CD4-positive, alpha-beta memory T cell (primary cell): ENCODE measurements at regions not wholly inside any gene's neighbourhood (a gene's known extent, or its start where the extent isn't known, plus 50 kb on each side); places are given as distances from the start of the nearest gene placed in this dataset.

ENCODE experiments used
- CTCF ChIA-PET: fragments of 350-600 bp; sonication (Branson Sonifier 250); formaldehyde crosslinking; loops from one replicate; lab custom pipeline; 2021; ENCODE audit warnings: inconsistent platforms; ENCODE audit not compliant: partially characterized antibody; lab: Charles Lee
- POLR2A ChIA-PET: fragments of 350-600 bp; sonication (Branson Sonifier 250); formaldehyde crosslinking; loops from one replicate; lab custom pipeline; 2021; ENCODE audit not compliant: partially characterized antibody; lab: Charles Lee
- DNase-seq, 5 donors: peaks; one replicate each; pipeline versions ENCODE4 v3.0.0 to v3.0.0-alpha.2; 2020 to 2022; ENCODE audit warnings: mixed read lengths in 1 of 5
- H3K27ac ChIP-seq: one replicate; pipeline ENCODE4 v1.7.0; 2013; ENCODE audit warnings: low read depth, low read length
- H3K27me3 ChIP-seq: 2 replicates; pipeline ENCODE4 v1.7.0; 2013; ENCODE audit warnings: mild to moderate bottlenecking, low read length, moderate library complexity; ENCODE audit not compliant: insufficient read depth
- H3K36me3 ChIP-seq: 2 replicates; pipeline ENCODE4 v1.7.0; 2013; ENCODE audit warnings: mild to moderate bottlenecking, low read length, moderate library complexity; ENCODE audit not compliant: insufficient read depth
- H3K4me1 ChIP-seq: 2 replicates; pipeline ENCODE4 v1.7.0; 2013; ENCODE audit warnings: mild to moderate bottlenecking, low read length, moderate library complexity; ENCODE audit not compliant: insufficient read depth
- H3K4me3 ChIP-seq, 2 donors: one replicate each; pipeline ENCODE4 v1.7.0; 2013; ENCODE audit warnings: low read length in 2 of 2, mild to moderate bottlenecking in 1 of 2
- H3K9me3 ChIP-seq, 2 donors: one replicate each; pipeline ENCODE4 v1.7.0; 2013; ENCODE audit warnings: low read length in 2 of 2, control low read depth in 1 of 2; ENCODE audit not compliant: control insufficient read depth in 1 of 2
- H3K27ac Mint-ChIP-seq, 7 donors: one replicate each; pipeline ENCODE4 v1.8.0; 2020 to 2021; ENCODE audit warnings: mixed read lengths in 7 of 7, mild to moderate bottlenecking in 6 of 7, inconsistent platforms in 3 of 7, moderate library complexity in 3 of 7
- H3K27me3 Mint-ChIP-seq, 2 donors: one replicate each; pipeline ENCODE4 v1.8.0; 2020 to 2021; ENCODE audit warnings: mixed read lengths in 2 of 2
- H3K36me3 Mint-ChIP-seq, 2 donors: one replicate each; pipeline ENCODE4 v1.8.0; 2020 to 2021; ENCODE audit warnings: mixed read lengths in 2 of 2, inconsistent platforms in 1 of 2, mild to moderate bottlenecking in 1 of 2
- H3K4me1 Mint-ChIP-seq, 4 donors: one replicate each; pipeline ENCODE4 v1.8.0; 2020 to 2021; ENCODE audit warnings: mixed read lengths in 4 of 4, mild to moderate bottlenecking in 1 of 4
- H3K4me3 Mint-ChIP-seq, 8 donors: one replicate each; pipeline ENCODE4 v1.8.0; 2020 to 2021; ENCODE audit warnings: mixed read lengths in 8 of 8, mild to moderate bottlenecking in 7 of 8, moderate library complexity in 6 of 8, inconsistent platforms in 3 of 8
- H3K9me3 Mint-ChIP-seq, 8 donors: one replicate each; pipeline ENCODE4 v1.8.0; 2020 to 2021; ENCODE audit warnings: mixed read lengths in 8 of 8, mild to moderate bottlenecking in 5 of 8, inconsistent platforms in 3 of 8, moderate library complexity in 1 of 8
- intact Hi-C: fragments of 100-400 bp; cut with micrococcal nuclease; formaldehyde crosslinking; loops from one replicate; pipeline ENCODE4 v1.15.1; 2023

- Mint-ChIP-seq H3K27ac (no peak overlapping the region), H3K4me1 (no peaks in the 10 kb centered on the region), H3K36me3 (no peaks in the 10 kb centered on the region), H3K27me3 (peaks cover 1 to 4% of the 10 kb centered on the region in 2 donors), H3K9me3 (peaks cover 0 to 2% (median 0%) of the 10 kb centered on the region in 8 donors), H3K4me3 (no peak overlapping the region)
- H3K4me1 ChIP-seq = no peaks in the 10 kb centered on the region
- H3K27ac ChIP-seq = no peak overlapping the region
- intact Hi-C loops = no loop called here
- CTCF ChIA-PET = no interaction called here
- POLR2A ChIA-PET = no interaction called here
- no peaks in the 10 kb centered on the region for H3K36me3 ChIP-seq
- no peaks in the 10 kb centered on the region for H3K9me3 ChIP-seq
- H3K27me3 ChIP-seq = no peaks in the 10 kb centered on the region
- no peak overlapping the region for H3K4me3 ChIP-seq
- no peak for DNase-seq
Measured at GRCh38 chr2:133985563-133985962, 268.3 kb upstream of the MGAT5 start.

DNA sequence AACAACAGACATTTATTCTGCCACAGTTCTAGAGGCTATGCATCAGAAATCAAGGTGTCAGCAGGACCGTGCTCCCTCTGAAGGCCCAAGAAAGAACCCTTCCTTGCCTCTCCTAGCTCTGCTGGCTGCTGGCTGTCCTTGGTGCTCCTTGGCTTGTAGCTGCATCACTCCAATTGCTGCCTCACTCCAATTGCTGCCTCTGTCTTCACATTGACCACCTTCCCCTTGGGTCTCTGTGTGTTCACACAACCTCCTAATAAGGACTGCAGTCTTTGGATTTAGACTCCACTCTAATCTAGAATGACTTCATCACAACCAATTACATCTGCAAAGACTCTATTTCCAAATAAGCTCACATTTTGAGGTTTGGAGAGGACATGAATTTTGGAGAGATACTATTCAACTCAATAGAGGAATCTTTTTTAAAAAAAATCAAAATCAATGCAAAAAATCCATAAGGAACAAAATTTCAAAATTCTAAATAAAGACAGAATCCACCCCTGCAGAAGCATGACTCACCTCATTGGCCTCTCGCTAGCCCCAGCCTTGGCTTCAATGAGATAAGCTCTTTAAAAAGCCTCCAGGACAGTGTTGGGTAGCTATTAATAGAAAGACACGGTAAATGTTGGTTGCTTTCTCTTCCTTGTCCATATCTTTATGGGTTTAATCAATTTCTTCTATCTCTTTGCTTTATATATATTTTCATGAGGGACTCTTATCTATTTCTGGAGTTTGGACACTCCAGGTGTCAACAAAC is 267.6 kb upstream of the MGAT5 start:
- H3K4me1 Mint-ChIP-seq = no peaks in the 10 kb centered on the region
- no peak overlapping the region for H3K4me3 ChIP-seq
- H3K27me3 Mint-ChIP-seq = peaks cover 1 to 4% of the 10 kb centered on the region in 2 donors

DNA sequence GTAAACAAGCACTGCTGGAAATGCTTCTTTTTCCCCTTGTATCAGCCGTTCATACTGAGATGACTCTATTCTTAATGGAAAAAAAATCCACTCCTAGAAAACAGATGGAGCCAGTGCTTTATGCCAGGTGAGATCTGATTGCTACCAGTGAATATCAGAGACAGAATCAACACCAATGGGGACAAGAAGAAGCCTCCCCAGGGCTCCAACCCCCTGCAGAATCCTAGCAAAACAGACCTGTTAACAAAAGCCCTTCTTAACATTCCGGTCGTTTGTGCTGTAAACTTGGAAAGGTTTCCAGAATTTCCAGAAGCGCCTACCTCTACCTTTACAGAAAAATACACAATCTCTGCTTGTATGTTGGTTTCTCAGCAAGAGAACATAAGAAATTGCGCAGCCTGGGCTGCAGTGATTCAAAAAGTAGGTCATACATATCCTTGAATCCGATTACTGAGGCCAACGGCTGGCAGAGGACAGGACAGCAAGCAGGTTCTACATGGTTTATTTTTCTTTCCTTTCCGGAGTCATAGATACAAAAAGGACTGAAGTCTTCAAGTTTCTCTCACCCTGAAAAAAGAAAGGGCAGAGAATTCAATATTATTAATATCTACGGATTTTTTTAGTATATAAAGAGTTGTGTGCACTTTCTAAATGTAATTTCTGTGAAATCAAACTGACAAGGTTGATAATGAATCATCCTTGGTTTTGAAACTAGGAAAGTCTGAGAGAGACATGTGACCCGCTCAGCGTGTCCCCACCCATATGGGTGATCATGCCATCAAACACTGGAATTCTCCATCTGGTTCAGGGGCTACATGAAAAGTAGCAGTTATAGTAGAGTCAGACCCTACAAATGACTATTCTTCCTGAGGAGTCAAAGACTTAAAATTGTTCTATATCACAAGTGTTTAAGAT is 266.7 kb upstream of the MGAT5 start:
- DNase-seq = no peak
- Mint-ChIP-seq H3K4me3 (no peak overlapping the region), H3K4me1 (no peaks in the 10 kb centered on the region), H3K27me3 (peaks cover 4 to 8% of the 10 kb centered on the region in 2 donors), H3K9me3 (peaks cover 0 to 2% (median 0%) of the 10 kb centered on the region in 8 donors), H3K36me3 (no peaks in the 10 kb centered on the region), H3K27ac (no peak overlapping the region)
- Histone ChIP-seq H3K4me1 (no peaks in the 10 kb centered on the region), H3K27ac (no peak overlapping the region), H3K36me3 (no peaks in the 10 kb centered on the region), H3K27me3 (no peaks in the 10 kb centered on the region), H3K9me3 (no peaks in the 10 kb centered on the region), H3K4me3 (no peak overlapping the region)
- ChIA-PET POLR2A (no interaction called here), CTCF (no interaction called here)
- intact Hi-C loops = no loop called here

More for the DNA sequence above, 267.6 kb upstream of the MGAT5 start:
- Histone ChIP-seq H3K36me3 (no peaks in the 10 kb centered on the region), H3K4me1 (no peaks in the 10 kb centered on the region), H3K27ac (no peak overlapping the region), H3K9me3 (no peaks in the 10 kb centered on the region), H3K27me3 (no peaks in the 10 kb centered on the region)
- ChIA-PET CTCF (no interaction called here), POLR2A (no interaction called here)
- Mint-ChIP-seq H3K4me3 (no peak overlapping the region), H3K36me3 (no peaks in the 10 kb centered on the region), H3K27ac (no peak overlapping the region), H3K9me3 (peaks cover 0 to 2% (median 0%) of the 10 kb centered on the region in 8 donors)
- intact Hi-C loops = no loop called here
- no peak for DNase-seq

DNA sequence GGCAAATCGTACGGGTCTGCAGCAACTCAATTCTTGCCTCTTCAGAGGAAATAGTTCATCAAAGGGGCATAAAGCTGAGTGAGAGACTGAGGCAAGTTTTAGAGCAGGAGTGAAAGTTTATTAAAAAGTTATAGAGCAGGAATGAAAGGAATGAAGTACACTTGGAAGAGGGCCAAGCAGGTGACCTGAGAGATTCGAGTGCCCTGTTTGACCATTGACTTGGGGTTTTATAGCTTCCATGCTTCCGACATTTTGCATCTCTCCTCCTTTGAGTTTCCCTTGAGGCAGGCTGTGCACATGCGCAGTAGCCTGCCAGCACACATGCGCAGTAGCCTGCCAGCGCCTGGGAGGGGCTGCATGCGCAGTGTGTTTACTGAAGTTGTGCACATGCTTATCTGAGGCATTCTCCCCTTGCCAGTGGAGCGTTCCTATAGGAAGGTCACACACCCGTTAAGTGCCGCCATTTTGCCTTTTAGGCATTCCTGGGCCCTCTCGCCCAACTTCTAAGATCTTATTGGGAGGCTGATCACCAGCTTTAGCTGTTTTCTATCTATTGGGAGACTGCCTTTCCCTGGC is 265.5 kb upstream of the MGAT5 start:
- ChIA-PET CTCF (no interaction called here), POLR2A (no interaction called here)
- Histone ChIP-seq H3K4me1 (no peaks in the 10 kb centered on the region), H3K36me3 (no peaks in the 10 kb centered on the region), H3K9me3 (no peaks in the 10 kb centered on the region), H3K27ac (no peak overlapping the region), H3K27me3 (peaks cover 5% of the 10 kb centered on the region), H3K4me3 (no peak overlapping the region)
- Mint-ChIP-seq H3K4me3 (no peak overlapping the region), H3K4me1 (no peaks in the 10 kb centered on the region), H3K27me3 (peaks cover 4 to 8% of the 10 kb centered on the region in 2 donors), H3K9me3 (peaks cover 0 to 2% (median 0%) of the 10 kb centered on the region in 8 donors), H3K27ac (no peak overlapping the region), H3K36me3 (no peaks in the 10 kb centered on the region)
- intact Hi-C loops = no loop called here
- DNase-seq = no peak

- Histone ChIP-seq H3K36me3 (no peaks in the 10 kb centered on the region), H3K9me3 (no peaks in the 10 kb centered on the region), H3K27me3 (peaks cover 5% of the 10 kb centered on the region), H3K4me1 (no peaks in the 10 kb centered on the region), H3K4me3 (no peak overlapping the region), H3K27ac (no peak overlapping the region)
- H3K36me3 Mint-ChIP-seq = no peaks in the 10 kb centered on the region
- H3K27ac Mint-ChIP-seq = no peak overlapping the region
- intact Hi-C loops = no loop called here
- H3K9me3 Mint-ChIP-seq = peaks cover 0 to 1% (median 0%) of the 10 kb centered on the region in 8 donors
- POLR2A ChIA-PET = no interaction called here
- no peaks in the 10 kb centered on the region for H3K4me1 Mint-ChIP-seq
- DNase-seq = no peak
- H3K27me3 Mint-ChIP-seq = peaks cover 4 to 5% of the 10 kb centered on the region in 2 donors
- CTCF ChIA-PET = no interaction called here
- no peak overlapping the region for H3K4me3 Mint-ChIP-seq
Measured at GRCh38 chr2:133991606-133992168, 262.2 kb upstream of the MGAT5 start.

- Histone ChIP-seq H3K27me3 (peaks cover 5% of the 10 kb centered on the region), H3K4me3 (no peak overlapping the region), H3K9me3 (no peaks in the 10 kb centered on the region), H3K36me3 (no peaks in the 10 kb centered on the region), H3K4me1 (no peaks in the 10 kb centered on the region), H3K27ac (no peak overlapping the region)
- Mint-ChIP-seq H3K4me1 (no peaks in the 10 kb centered on the region), H3K9me3 (peaks cover 0 to 1% (median 0%) of the 10 kb centered on the region in 8 donors), H3K27ac (no peak overlapping the region), H3K4me3 (no peak overlapping the region), H3K36me3 (no peaks in the 10 kb centered on the region), H3K27me3 (peaks cover 4 to 5% of the 10 kb centered on the region in 2 donors)
- POLR2A ChIA-PET = no interaction called here
- intact Hi-C loops = no loop called here
- CTCF ChIA-PET = no interaction called here
- DNase-seq = no peak
Measured at GRCh38 chr2:133992454-133992853, 261.4 kb upstream of the MGAT5 start.

DNA sequence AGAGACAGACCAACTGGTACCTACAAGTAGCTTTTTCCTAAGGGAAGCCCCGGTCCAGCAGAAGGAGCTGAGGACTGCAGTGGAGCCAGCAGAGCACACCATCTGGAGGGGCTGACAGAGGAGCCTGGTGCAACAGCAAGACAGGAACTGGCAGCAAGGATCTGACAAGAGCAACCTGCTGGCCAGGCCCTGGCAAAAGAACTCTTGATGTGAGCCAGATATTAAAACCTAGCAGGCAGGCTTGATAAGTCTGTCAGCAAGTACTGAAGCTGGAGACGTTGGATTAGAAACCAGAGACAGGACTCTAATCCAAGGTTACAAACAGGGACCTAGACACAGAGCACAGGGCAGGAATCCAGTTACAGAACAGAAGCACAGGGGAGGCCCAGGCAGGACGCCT is 260.7 kb upstream of the MGAT5 start:
- Histone ChIP-seq H3K27me3 (peaks cover 5% of the 10 kb centered on the region), H3K9me3 (no peaks in the 10 kb centered on the region), H3K4me1 (no peaks in the 10 kb centered on the region), H3K4me3 (no peak overlapping the region), H3K27ac (no peak overlapping the region), H3K36me3 (no peaks in the 10 kb centered on the region)
- no peak for DNase-seq
- no peaks in the 10 kb centered on the region for H3K4me1 Mint-ChIP-seq
- H3K36me3 Mint-ChIP-seq = no peaks in the 10 kb centered on the region
- CTCF ChIA-PET = no interaction called here
- H3K27ac Mint-ChIP-seq = no peak overlapping the region
- POLR2A ChIA-PET = no interaction called here
- intact Hi-C loops = no loop called here
- H3K9me3 Mint-ChIP-seq = peaks cover 0 to 4% (median 0%) of the 10 kb centered on the region in 8 donors
- peaks cover 3% of the 10 kb centered on the region in 2 donors for H3K27me3 Mint-ChIP-seq
- H3K4me3 Mint-ChIP-seq = no peak overlapping the region
